ENCODE measurements at regions not wholly inside any gene's neighbourhood (a gene's known extent, or its start where the extent isn't known, plus 50 kb on each side); places are given as distances from the start of the nearest gene placed in this dataset.
"Not testable (repeated sequence)": the region's sequence is repeated elsewhere in the genome, so short reads cannot be mapped to it uniquely, and the experiment has no call there.

DNA sequence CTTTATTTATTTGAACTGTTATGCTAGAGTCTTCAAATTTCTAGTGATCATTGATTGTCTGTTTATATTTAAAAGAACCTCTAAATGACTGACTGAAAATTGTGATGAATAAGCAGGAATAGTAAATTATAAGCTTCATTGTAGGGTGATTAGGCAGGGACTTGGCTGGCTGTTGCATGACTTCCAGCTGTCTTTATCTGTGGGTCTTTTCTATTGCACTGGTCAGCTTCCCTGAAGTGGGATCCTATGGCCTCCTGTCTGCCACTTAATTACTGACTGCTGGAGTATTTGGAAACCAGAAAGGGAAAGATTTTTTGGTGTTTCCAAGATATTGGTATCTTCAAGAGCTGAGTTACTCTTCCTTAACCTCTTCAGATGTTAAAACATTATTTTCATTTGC, 123.0 kb upstream of the CCNH start:
- no peak for DNase-seq (ENCODE audit: low read depth)

DNA sequence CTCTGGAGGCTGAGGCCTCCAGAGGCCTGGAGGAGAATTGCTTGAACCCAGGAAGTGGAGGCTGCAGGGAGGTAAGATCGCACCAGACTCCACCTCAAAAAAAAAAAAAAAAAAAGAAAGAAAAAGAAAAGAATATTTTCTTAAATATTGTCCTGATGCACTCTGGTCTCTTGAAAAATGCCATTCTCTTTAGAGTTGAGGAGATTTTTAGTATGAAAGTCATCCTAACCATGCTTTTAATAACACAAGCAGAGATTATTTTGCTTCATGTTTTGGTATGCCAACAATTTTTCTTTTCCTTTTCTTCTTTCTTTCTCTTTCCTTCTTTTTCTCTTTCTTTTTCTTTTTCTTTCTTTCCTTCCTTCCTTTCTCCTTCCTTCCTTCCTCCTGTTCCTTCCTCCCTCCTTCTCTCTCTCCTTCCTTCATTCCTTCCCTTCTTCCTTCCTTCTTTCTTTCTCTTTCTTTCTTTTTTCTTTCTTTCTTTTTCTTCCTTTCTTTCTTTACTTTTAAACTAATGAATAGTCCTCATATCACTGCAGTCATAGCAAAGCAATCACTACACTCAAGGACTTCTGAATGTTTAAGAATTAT, 116.9 kb upstream of the CCNH start:
- no peak for DNase-seq (ENCODE audit: low read depth)

DNA sequence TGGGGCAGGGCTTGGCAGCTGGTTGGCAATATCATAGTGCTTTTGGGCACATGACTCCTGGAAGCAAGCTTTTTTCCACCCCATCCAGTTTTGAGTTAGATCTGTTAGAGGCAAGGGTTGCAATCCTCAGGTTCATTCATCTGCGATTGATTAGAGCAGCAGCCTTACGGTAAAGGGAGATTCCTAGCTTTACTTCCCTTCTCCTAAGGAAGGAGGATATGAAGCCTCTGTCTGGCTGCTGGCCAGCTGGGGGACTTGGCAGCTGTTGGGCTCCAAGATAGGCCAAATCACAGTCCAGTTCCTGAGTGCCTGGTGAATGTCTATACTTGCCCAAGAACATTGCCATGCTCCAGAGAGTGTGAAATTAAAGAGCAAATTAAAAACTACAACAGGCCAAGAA, 113.4 kb upstream of the CCNH start:
- DNase-seq (ENCODE audit: low read depth) = no peak

DNA sequence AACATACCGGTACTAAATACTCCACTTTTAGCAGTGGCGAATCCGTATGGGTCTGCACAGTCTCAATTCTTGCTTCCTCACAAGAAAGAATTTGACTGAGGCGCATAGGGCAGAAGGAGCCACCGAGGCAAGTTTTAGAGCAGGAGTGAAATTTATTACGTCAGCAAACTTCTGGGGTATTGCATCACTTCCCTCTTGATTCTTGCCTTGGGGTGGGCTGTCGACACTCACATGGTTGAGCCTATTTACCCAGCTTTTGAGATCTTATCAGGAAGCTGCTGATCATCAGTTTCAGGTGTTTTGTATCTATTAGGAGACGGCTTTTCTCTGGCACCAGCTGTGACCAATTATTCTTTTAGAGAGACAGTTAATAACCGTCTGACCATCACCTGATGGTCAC, 111.5 kb upstream of the CCNH start:
- DNase-seq (ENCODE audit: low read depth) = no peak

DNA sequence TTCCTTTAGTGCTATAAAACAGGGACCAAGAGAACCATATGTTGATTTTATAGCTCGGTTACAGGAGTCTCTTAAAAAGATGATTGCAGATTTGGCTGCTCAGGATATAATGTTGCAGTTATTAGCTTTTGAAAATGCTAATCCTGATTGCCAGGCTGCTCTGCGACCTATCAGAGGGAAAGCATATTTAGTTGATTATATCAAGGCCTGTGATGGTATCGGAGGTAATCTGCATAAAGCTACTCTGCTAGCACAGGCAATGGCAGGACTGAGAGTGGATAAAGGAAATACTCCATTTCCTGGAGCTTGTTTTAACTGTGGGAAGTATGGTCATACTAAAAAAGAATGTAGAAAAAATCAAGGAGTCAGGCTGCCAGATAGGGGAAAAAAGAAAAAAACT, 99.0 kb upstream of the CCNH start:
- not testable (repeated sequence) for DNase-seq (ENCODE audit: low read depth)

DNA sequence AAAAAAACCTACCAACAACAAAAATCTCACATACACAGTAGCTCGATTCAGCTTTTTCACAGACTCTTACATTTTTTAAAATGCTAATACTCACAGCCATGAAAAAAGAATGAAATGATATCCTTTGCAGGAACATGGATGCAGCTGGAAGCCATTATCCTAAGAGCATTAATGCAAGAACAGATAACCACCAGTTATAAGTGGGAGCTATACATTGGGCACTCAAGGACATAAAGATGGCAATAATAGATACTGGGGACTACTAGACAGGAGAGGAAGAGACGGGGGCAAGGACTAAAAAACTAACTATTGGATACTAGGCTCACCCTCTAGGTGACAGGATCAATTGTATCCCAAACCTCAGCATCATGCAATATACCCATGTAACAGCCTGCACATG, 90.3 kb upstream of the CCNH start:
- no peak for DNase-seq (ENCODE audit: low read depth)

DNA sequence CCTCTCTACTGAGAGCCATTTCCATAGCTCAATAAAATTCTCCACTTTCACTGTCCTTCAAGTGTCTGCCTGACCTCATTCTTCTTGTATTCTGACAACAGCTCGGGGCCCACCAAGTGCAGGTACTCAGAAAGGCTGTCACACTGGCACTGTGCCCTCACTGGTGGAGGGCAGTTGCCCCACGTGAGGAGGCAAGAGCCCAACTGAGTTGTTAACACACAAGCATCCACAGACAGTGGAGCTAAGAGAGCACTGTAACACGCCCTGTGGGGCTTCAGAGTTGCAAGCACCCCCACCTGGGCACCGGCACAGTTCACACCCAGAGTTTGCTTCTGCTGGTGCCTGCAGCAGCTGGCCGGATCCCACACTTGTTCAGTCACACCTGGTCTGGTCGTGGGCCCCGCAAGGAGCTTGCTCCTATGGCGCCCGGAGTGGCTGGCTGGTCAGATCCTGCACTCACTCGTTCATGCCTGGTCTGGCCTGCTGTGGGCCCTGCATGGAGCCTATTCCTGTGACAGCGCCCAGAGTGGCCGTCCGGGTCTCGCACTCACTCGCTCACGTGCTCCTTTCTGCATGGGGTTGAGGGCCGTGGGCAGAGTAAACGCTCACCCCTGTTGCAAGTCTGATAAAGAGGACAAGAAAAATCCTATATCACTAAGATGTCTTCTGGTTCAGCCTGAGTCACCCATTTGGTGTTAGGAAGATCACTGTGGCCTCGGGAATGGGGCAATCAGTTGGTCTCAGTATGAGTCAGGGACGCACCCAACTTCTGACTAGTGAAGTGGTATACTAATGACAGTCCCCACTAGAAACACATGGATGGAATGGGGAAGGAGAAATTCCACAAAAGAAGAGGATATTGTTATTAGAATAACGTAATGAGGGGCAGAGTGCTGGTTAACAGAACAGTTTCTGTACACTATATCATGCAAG, 87.0 kb upstream of the CCNH start:
- no peak for DNase-seq (ENCODE audit: low read depth)

All from activated T-cell treated with anti-CD3 and anti-CD28 coated beads for 1 hour (primary cell).